T-helper 1 cell (primary cell): ENCODE measurements at regions not wholly inside any gene's neighbourhood (a gene's known extent, or its start where the extent isn't known, plus 50 kb on each side); places are given as distances from the start of the nearest gene placed in this dataset.

Experiments
- DNase-seq, 5 donors: peaks; one replicate each; pipeline ENCODE4 v3.0.0-alpha.2; 2012 to 2020

GRCh38 chr20:11267762-11268335, 594.0 kb upstream of the JAG1 start:
- no peak for DNase-seq

DNA sequence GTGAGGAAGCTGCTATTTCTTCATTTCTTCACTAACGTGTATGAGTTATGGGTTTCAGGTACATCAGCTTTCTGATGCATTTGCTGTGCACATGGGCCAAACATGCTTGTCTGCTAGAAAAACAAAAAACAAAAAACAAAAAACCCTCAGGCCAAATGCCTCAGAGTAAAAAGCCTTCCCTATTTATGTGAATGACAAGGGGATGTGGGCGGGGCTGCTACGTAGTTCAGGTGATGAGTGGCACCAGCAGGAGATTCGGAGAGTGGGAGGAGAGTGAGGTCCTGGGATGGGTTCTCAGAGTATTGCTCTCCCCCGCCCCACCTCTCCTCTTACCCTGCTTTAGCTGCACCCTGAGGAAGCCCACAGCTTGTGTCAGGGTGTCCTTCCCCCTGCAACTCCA, 596.8 kb upstream of the JAG1 start:
- DNase-seq = no peak

DNA sequence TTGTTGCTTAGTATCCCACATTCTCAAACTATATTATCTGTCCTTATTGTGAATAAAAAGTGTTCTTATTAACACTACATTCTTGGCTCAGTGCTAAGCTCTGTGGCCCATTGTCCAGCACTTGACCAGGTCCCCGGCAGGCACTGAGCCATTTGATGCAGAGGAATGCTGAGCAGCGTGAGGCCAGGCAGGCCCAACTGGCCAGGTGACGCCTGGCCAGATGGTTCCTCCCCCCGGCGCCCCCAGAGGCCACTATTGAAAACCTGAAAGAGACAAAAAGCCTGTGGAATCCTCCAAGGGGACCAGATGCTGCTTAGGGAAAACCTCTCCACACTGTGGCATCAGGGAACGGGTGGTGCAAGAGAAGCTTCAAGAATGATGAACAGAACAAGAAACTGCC, 597.5 kb upstream of the JAG1 start:
- no peak for DNase-seq

GRCh38 chr20:11271920-11272594, 598.3 kb upstream of the JAG1 start:
- no peak for DNase-seq

DNA sequence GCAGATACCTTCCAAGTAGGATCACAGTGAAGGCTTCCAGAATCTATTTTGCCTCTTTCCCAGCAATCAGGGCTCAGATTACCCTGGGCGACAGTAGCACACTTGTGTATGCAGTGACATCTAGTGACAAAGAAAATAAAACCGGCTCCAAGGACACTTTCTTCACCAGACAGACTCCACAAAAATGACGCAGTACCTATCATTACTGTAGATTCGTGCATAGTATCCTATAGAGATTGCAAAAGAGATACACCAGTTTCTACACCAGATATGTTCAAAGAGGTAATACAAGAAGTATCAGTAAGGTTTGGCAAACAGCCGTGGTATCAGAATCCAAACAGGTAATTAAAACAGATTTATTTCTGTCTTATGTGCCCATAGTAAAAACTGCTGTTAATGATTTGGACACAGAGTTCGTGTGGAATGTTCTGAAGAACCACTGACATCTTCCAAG, 600.4 kb upstream of the JAG1 start:
- no peak for DNase-seq

GRCh38 chr20:11275740-11276139, 601.9 kb upstream of the JAG1 start:
- no peak for DNase-seq

- no peak for DNase-seq
Measured at GRCh38 chr20:11277170-11277569, 603.4 kb upstream of the JAG1 start.

- no peak for DNase-seq
Measured at GRCh38 chr20:11277858-11278257, 604.1 kb upstream of the JAG1 start.

GRCh38 chr20:11278461-11278860, 604.7 kb upstream of the JAG1 start:
- no peak for DNase-seq

GRCh38 chr20:11281240-11281639, 607.4 kb upstream of the JAG1 start:
- DNase-seq = no peak

DNA sequence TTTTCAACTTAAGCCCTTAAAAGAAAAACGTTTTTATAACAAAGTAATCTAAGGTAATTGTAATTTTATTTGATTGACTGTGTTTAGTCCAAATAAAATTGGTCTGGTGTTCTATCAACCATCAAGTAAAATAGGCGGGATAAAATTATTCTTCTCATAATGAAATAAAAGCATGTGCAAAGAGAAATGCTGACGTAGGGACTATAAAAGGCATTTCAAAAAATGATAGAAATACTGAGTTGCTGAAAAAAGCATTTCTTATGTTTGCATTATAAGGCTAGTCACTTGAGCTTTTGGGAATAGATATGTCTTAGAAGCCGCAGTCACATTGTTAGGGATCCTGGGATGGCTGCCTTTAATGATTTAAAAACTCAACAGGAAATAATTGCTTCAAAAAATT, 608.0 kb upstream of the JAG1 start:
- DNase-seq = no peak

DNA sequence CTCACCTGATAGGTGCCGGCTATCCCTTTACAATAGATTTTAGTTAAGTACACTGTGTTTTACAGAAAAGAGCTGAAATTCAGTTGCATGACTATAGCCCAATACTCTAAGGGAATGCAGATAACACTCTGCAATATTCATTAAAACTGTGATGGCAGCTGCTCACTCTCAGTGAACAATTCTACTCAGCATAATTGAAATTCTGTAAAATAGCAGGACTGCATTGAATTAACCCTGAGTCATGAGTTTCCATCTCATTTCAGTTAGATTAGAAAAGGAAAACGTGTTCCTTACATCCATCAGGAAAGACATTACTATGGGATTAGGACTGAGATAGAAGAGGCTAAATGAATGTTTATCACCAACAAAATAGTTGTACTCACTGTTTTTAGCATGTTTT, 613.3 kb upstream of the JAG1 start:
- DNase-seq = no peak

DNA sequence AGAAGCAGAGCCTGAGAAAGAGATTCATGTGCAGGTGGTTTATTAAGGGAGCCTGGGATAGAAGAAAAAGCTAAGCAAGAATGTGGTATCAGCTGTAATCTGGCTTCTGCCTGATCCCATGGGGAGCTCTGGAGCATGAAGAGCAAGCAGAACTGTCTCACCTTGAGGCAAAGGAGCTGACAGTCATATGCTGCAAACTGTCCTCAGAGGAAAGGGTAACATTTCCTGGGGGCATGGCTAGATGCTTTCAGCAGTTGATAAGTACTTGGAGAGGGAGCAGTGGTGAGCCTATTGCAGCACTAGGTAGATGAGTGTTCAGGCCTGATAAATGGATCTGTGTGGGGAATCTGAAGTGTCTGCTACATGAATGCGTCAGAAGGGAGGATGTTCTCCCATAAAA, 621.5 kb upstream of the BTBD3 start:
- no peak for DNase-seq

GRCh38 chr20:11296951-11297350, 620.7 kb upstream of the BTBD3 start:
- no peak for DNase-seq

DNA sequence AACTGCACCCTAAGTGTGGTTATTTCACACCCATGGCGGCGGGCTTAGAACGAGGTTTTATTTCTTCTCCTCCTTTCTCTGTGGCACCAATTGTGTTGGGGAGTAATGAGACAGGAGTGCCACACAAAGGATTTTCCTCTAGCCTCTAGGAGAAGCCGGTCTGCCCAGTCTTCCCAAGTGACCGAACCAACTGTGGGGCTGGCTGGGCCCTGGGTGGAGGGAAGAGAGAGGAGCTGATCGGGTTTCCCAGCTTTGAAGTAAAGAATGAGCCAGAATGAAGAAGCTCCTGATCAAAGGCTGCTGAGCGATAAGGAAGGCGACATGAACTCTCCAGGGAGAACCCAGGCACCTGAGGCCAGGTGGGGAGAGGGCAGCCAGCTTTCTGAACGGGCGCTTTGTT, 616.0 kb upstream of the BTBD3 start:
- DNase-seq = no peak

- no peak for DNase-seq
Measured at GRCh38 chr20:11302436-11302835, 615.3 kb upstream of the BTBD3 start.

DNA sequence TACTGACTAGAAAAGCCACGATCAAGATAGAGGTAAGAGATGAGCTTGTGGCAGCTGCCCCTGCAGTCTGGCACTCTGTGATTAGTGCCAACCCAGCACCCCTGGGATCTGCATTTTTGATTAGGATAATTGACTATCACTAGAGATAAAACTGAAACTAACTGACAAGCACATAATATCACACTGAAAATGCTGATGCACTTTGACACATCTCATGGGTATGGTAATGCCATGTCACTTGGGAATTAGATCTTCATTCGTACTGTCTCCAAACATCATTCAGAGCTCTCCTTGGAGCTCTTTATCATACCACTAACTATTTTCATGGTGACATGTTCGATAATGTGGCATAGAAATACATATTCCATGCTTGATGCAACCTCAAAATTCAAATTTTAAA, 612.9 kb upstream of the BTBD3 start:
- no peak for DNase-seq

DNA sequence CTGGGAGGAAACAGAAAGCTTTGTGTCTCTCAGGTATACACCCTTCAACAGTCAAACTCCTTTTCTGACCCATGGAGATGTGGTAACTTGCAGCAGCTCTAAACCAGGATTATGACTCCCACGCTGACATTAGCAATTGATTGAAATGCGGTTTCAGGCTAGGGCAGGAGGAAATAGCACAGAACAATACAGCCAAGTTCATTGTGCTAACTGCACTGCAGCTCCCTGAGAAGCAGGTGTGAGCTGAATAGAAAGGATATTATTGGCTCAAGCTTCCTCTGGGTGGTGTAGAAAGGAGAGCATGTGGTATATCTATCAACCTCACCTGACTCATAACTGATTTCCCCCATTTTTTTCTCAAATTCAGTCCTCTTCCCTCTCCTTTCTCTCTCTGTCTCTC, 612.3 kb upstream of the BTBD3 start:
- no peak for DNase-seq

- no peak for DNase-seq
Measured at GRCh38 chr20:11311659-11312224, 606.0 kb upstream of the BTBD3 start.

- DNase-seq = no peak
Measured at GRCh38 chr20:11315525-11315924, 602.2 kb upstream of the BTBD3 start.

GRCh38 chr20:11316244-11316643, 601.4 kb upstream of the BTBD3 start:
- no peak for DNase-seq

- DNase-seq = no peak
Measured at GRCh38 chr20:11320033-11320432, 597.7 kb upstream of the BTBD3 start.

GRCh38 chr20:11323816-11324215, 593.9 kb upstream of the BTBD3 start:
- no peak for DNase-seq

DNA sequence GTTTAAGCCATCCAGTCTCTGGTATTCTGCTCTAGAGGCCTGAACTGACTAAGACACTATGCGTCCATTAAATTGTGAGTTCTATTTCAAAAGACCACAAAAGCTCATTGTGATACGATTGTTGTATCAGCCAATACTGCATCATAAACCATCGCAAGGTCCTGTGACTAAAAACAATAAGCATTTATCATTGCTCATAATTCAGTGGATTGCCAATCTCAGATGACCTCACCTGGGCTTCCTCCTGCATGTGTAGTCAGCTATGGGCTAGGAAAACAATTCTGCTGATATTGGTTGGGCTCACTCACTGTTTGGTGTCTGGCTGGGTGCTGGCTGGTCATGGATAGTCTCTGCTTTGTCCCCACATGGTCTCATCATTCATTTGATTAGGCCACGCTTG, 592.7 kb upstream of the BTBD3 start:
- no peak for DNase-seq

DNA sequence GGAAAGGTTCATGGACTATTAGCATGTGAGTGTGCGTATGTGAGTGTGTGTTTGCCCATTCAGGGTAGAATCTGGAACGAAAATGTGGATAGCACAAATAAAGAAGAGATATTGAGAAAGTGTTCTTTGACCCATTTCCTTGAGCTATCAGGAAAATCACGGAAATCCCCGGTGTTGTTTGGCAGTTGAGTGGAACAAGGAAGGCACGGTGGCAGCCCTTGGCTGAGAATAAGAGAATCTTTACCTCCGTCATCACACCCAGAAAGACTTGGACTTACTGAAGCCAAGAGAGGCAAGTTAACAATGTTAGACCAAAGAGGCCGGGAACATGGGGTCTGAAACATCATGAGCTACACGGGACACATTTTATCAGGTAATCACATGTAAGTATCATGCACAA, 588.9 kb upstream of the BTBD3 start:
- no peak for DNase-seq
